SU-DHL-6 (cell line): ENCODE measurements at regions not wholly inside any gene's neighbourhood (a gene's known extent, or its start where the extent isn't known, plus 50 kb on each side); places are given as distances from the start of the nearest gene placed in this dataset.

ENCODE experiments used
- EZH2phosphoT487 ChIP-seq: fragments of 200-600 bp; sonication (generic), shearing (Covaris generic); conservative IDR thresholded peaks from 2 replicates; pipeline ENCODE4 v1.6.1; 2018; ENCODE audit warnings: mild to moderate bottlenecking, antibody characterized with exemption, low read length, moderate library complexity, mixed read lengths
- TF ChIP-seq, protein P1 (sequence below): fragments of 200-600 bp; sonication (generic); IDR thresholded peaks from one replicate; pipeline ENCODE4 v1.5.1; 2017; ENCODE audit warnings: antibody characterized with exemption, mild to moderate bottlenecking, low read length, moderate library complexity; ENCODE audit not compliant: insufficient read depth, poor library complexity, severe bottlenecking

DNA sequence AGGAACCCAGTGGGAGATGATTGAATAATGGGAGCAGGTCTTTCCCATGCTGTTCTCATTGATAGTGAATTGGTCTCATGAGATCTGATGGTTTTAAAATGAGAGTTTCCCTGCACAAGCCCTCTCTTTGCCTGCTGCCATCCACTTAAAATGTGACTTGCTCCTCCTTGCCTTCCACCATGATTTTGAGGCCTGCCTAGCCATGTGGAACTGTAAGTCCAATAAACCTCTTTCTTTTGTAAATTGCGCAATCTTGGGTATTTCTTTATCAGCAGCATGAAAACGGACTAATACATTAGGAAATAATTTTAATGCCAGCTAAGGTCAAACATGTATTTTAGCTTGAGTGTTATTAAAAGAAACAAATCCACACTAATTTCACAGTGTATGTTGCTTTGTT lies 517.6 kb upstream of the ALCAM start:
- TF ChIP-seq EZH2phosphoT487 = no peak
- TF ChIP-seq, protein P1, sequence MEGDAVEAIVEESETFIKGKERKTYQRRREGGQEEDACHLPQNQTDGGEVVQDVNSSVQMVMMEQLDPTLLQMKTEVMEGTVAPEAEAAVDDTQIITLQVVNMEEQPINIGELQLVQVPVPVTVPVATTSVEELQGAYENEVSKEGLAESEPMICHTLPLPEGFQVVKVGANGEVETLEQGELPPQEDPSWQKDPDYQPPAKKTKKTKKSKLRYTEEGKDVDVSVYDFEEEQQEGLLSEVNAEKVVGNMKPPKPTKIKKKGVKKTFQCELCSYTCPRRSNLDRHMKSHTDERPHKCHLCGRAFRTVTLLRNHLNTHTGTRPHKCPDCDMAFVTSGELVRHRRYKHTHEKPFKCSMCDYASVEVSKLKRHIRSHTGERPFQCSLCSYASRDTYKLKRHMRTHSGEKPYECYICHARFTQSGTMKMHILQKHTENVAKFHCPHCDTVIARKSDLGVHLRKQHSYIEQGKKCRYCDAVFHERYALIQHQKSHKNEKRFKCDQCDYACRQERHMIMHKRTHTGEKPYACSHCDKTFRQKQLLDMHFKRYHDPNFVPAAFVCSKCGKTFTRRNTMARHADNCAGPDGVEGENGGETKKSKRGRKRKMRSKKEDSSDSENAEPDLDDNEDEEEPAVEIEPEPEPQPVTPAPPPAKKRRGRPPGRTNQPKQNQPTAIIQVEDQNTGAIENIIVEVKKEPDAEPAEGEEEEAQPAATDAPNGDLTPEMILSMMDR = no peak
